ENCODE measurements at regions not wholly inside any gene's neighbourhood (a gene's known extent, or its start where the extent isn't known, plus 50 kb on each side); places are given as distances from the start of the nearest gene placed in this dataset.
"Not testable (repeated sequence)": the region's sequence is repeated elsewhere in the genome, so short reads cannot be mapped to it uniquely, and the experiment has no call there.

GRCh38 chr5:79924936-79925893 is 65.8 kb downstream of the MTX3 start:
- Histone ChIP-seq H3K27me3 (no peaks in the 10 kb centered on the region), H3K4me3 (no peak overlapping the region), H3K9me3 (replicated peaks in 1 of 3) (no peaks in the 10 kb centered on the region), H3K4me1 (replicated peaks in 1 of 2) (no peaks in the 10 kb centered on the region), H3K27ac (no peak overlapping the region), H3K36me3 (replicated peaks in 1 of 2) (no peaks in the 10 kb centered on the region)
- peak in 5 of 7 donors; percentile 29 to 63 (median 32) for DNase-seq
- TF ChIP-seq POLR2A (IDR thresholded peaks at IDR 0.05): no peak
- TF ChIP-seq CTCF (IDR thresholded peaks at IDR 0.05): peak; percentile 15 to 53 (median 43)
- intact Hi-C loops (cut with DNase I): loop anchor here in 1 of 2 donors (5.0 kb wide), 1 partner anchor 152 kb away; no protein-coding TSS in a partner anchor
- 68 to 82% (median 74%) methylated on average over 9 of the region's 9 CpGs for WGBS, 4 donors

DNA sequence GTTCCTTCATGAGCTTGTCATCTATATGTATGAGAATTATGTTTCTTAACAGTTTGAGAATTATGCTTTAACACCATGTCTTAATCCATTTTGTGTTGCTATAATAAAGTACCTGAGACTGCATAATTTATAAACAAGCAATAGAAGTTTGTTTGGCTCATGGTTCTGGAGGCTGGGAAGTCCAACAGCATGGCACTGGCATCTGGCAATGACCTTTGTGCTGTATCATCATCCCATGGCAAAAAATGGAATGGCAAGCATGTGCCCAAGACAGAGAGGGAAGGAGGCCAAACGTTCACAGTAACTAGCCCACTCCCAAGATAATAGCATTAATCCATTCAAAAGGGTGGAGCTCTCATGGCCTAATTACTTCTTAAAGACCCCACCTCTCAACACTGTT is 67.6 kb downstream of the MTX3 start:
- Histone ChIP-seq H3K36me3 (replicated peaks in 1 of 2) (no peaks in the 10 kb centered on the region), H3K27me3 (no peaks in the 10 kb centered on the region), H3K4me3 (no peak overlapping the region), H3K9me3 (replicated peaks in 1 of 3) (no peaks in the 10 kb centered on the region), H3K27ac (no peak overlapping the region), H3K4me1 (replicated peaks in 1 of 2) (no peaks in the 10 kb centered on the region)
- TF ChIP-seq CTCF (IDR thresholded peaks at IDR 0.05): no peak
- TF ChIP-seq POLR2A (IDR thresholded peaks at IDR 0.05): no peak
- intact Hi-C loops (cut with DNase I): loop anchor here in 1 of 2 donors (5.0 kb wide), 1 partner anchor 154 kb away; no protein-coding TSS in a partner anchor
- DNase-seq: no peak
- WGBS, 4 donors: 18 to 28% (median 26%) methylated on average over 1 of the region's 1 CpG

- no peak for TF ChIP-seq CTCF (IDR thresholded peaks at IDR 0.05)
- TF ChIP-seq POLR2A (IDR thresholded peaks at IDR 0.05): no peak
- DNase-seq: no peak
- Histone ChIP-seq H3K9me3 (replicated peaks in 1 of 3) (no peaks in the 10 kb centered on the region), H3K27me3 (no peaks in the 10 kb centered on the region), H3K36me3 (replicated peaks in 1 of 2) (no peaks in the 10 kb centered on the region), H3K4me1 (replicated peaks in 1 of 2) (no peaks in the 10 kb centered on the region), H3K27ac (no peak overlapping the region), H3K4me3 (no peak overlapping the region)
- 94 to 100% (median 98%) methylated on average over 2 of the region's 2 CpGs for WGBS, 4 donors
- intact Hi-C loops (cut with DNase I): loop anchor here in 1 of 2 donors (5.0 kb wide), 1 partner anchor 155 kb away; no protein-coding TSS in a partner anchor
Observed at GRCh38 chr5:79922626-79923025, 68.4 kb downstream of the MTX3 start.

DNA sequence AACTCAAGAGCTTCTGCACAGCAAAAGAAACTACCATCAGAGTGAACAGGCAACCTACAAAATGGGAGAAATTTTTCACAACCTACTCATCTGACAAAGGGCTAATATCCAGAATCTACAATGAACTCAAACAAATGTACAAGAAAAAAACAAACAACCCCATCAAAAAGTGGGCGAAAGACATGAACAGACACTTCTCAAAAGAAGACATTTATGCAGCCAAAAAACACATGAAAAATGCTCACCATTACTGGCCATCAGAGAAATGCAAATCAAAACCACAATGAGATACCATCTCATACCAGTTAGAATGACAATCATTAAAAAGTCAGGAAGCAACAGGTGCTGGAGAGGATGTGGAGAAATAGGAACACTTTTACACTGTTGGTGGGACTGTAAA is 83.6 kb downstream of the MTX3 start:
- H3K36me3 ChIP-seq (replicated peaks in 1 of 2); H3K9me3 ChIP-seq (replicated peaks in 1 of 3); H3K4me3 ChIP-seq; H3K27ac ChIP-seq; intact Hi-C loops (cut with DNase I); DNase-seq; H3K4me1 ChIP-seq (replicated peaks in 1 of 2); H3K27me3 ChIP-seq: not testable (repeated sequence)
- 91 to 97% (median 94%) methylated on average over 1 of the region's 1 CpG for WGBS, 4 donors

DNA sequence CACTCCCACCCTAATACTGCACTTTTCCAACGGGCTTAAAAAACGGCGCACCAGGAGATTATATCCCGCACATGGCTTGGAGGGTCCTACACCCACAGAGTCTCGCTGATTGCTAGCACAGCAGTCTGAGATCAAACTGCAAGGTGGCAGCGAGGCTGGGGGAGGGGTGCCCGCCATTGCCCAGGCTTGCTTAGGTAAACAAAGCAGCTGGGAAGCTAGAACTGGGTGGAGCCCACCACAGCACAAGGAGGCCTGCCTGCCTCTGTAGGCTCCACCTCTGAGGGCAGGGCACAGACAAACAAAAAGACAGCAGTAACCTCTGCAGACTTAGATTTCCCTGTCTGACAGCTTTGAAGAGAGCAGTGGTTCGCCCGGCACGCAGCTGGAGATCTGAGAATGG is 88.5 kb downstream of the MTX3 start:
- intact Hi-C loops (cut with DNase I); DNase-seq; H3K4me3 ChIP-seq; H3K36me3 ChIP-seq (replicated peaks in 1 of 2); H3K27me3 ChIP-seq; H3K27ac ChIP-seq; H3K9me3 ChIP-seq (replicated peaks in 1 of 3); H3K4me1 ChIP-seq (replicated peaks in 1 of 2): not testable (repeated sequence)
- 93 to 100% (median 96%) methylated on average over 3 to 8 of the region's 10 CpGs for WGBS, 4 donors

Measured in adrenal gland (tissue), 9 donors.